ENCODE measurements at regions not wholly inside any gene's neighbourhood (a gene's known extent, or its start where the extent isn't known, plus 50 kb on each side); places are given as distances from the start of the nearest gene placed in this dataset.

- TF ChIP-seq CTCF (IDR thresholded peaks at IDR 0.05; ENCODE audit: borderline replicate concordance, extremely low read depth, low read length, poor library complexity, severe bottlenecking) = no peak
- no peak for TF ChIP-seq EZH2 (IDR thresholded peaks at IDR 0.05; ENCODE audit: borderline replicate concordance, low read depth, low read length, severe bottlenecking)
These were observed 427.7 kb downstream of the METTL4 start for GRCh38 chr18:2143636-2144035.

Measured in DND-41 (cell line).